OCI-LY7 (cell line): ENCODE measurements at regions not wholly inside any gene's neighbourhood (a gene's known extent, or its start where the extent isn't known, plus 50 kb on each side); places are given as distances from the start of the nearest gene placed in this dataset.

Source experiments
- BruUV-seq: library from RNA; stranded (reverse); fragments of 400-500 nt; replicated peaks from 2 replicates; lab custom pipeline; 2021; lab: Mats Ljungman, UMichigan
- CTCF ChIA-PET: fragments of 300-600 bp; sonication (Branson Sonifier 250); formaldehyde crosslinking; loops from one replicate; lab custom pipeline; 2022; ENCODE audit warnings: antibody characterized with exemption; ENCODE audit not compliant: unreplicated experiment; lab: Charles Lee
- POLR2A ChIA-PET: fragments of 300-600 bp; sonication (Branson Sonifier 250); formaldehyde crosslinking; loops from one replicate; lab custom pipeline; 2022; ENCODE audit warnings: antibody characterized with exemption; lab: Charles Lee
- DNase-seq: peaks from one replicate; pipeline ENCODE4 v3.0.0-alpha.2; 2015; ENCODE audit warnings: low spot score
- H2AFZ ChIP-seq: fragments of 200-600 bp; sonication (generic), shearing (Covaris generic); 2 replicates; pipeline ENCODE4 v1.6.1; 2014; ENCODE audit warnings: mild to moderate bottlenecking, antibody characterized with exemption, low read length, moderate library complexity
- H3K27ac ChIP-seq: fragments of 200-600 bp; sonication (generic); 2 replicates; pipeline ENCODE4 v1.5.1; 2014; ENCODE audit warnings: mixed run types, low read depth, mild to moderate bottlenecking, moderate library complexity, low read length, inconsistent platforms; ENCODE audit not compliant: poor library complexity, severe bottlenecking
- H3K36me3 ChIP-seq: fragments of 200-600 bp; sonication (generic); 2 replicates; pipeline ENCODE4 v1.6.1; 2014; ENCODE audit warnings: mild to moderate bottlenecking, antibody characterized with exemption, low read length, moderate library complexity, mixed read lengths; ENCODE audit not compliant: insufficient read depth
- H3K4me1 ChIP-seq: fragments of 200-600 bp; sonication (generic); 2 replicates; pipeline ENCODE4 v1.5.1; 2014; ENCODE audit warnings: mild to moderate bottlenecking, low read length; ENCODE audit not compliant: insufficient read depth, poor library complexity, severe bottlenecking
- H3K4me2 ChIP-seq: fragments of 200-600 bp; sonication (generic); 2 replicates; pipeline ENCODE4 v1.6.1; 2014; ENCODE audit warnings: mild to moderate bottlenecking, low read length
- H3K4me3 ChIP-seq: fragments of 200-600 bp; sonication (generic); 2 replicates; pipeline ENCODE4 v1.5.1; 2014; ENCODE audit warnings: mild to moderate bottlenecking, low read depth, low read length; ENCODE audit not compliant: poor library complexity, severe bottlenecking
- H3K79me2 ChIP-seq: fragments of 200-600 bp; sonication (generic); 2 replicates; pipeline ENCODE4 v1.6.1; 2016; ENCODE audit warnings: low read depth, mild to moderate bottlenecking, low read length, moderate library complexity, mixed read lengths; ENCODE audit not compliant: insufficient read depth
- H3K9me2 ChIP-seq: fragments of 200-600 bp; sonication (generic); 2 replicates; pipeline ENCODE4 v1.6.1; 2016; ENCODE audit warnings: mild to moderate bottlenecking, low read length, mixed read lengths; ENCODE audit not compliant: insufficient read depth
- H3K9me3 ChIP-seq: fragments of 200-600 bp; sonication (generic); 2 replicates; pipeline ENCODE4 v1.6.1; 2014; ENCODE audit warnings: mild to moderate bottlenecking, mixed run types, low read length, mixed read lengths
- H4K20me1 ChIP-seq: fragments of 200-600 bp; sonication (generic); 2 replicates; pipeline ENCODE4 v1.6.1; 2014; ENCODE audit warnings: mild to moderate bottlenecking, antibody characterized with exemption, low read length, moderate library complexity, mixed read lengths; ENCODE audit not compliant: insufficient read depth
- EZH2phosphoT487 ChIP-seq: fragments of 200-600 bp; sonication (generic); IDR thresholded peaks from 2 replicates; pipeline ENCODE4 v1.6.1; 2018; ENCODE audit warnings: low read depth, borderline replicate concordance, mild to moderate bottlenecking, mixed run types, antibody characterized with exemption, low read length, moderate library complexity, mixed read lengths
- intact Hi-C: fragments of 100-400 bp; cut with micrococcal nuclease; formaldehyde crosslinking; loops from one replicate; pipeline ENCODE4 v1.10.0; 2022; ENCODE audit not compliant: unreplicated experiment
- TF ChIP-seq, protein P1 (sequence below): fragments of 200-600 bp; sonication (generic); conservative IDR thresholded peaks from 2 replicates; pipeline ENCODE4 v1.5.1; 2014; ENCODE audit warnings: mild to moderate bottlenecking, antibody characterized with exemption, low read length, moderate library complexity, mixed read lengths

DNA sequence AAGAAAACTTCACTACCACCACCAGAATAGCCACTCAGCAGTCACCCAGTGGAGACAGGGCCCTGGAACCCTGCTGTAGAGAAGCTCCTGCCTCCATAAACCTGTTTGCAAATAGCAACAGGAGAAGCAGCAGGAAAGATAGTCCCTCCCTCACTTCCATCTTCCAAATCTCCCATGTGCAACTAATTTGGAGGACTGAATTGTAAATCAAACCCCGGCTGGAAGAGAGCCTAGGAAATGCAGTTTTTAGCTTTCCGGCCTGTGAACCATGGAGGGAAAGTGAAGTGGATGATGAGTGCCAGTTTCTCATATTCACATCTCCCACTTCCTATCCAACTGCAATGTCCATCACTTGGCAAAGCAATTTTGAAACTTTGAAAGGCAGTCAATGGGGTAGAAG, 167.2 kb upstream of the FRMD6 start:
- no peaks in the 10 kb centered on the region for H3K36me3 ChIP-seq
- no TSS peak for BruUV-seq
- DNase-seq = no peak
- no peak overlapping the region for H3K4me2 ChIP-seq
- no peak overlapping the region for H2AFZ ChIP-seq
- POLR2A ChIA-PET = no interaction called here
- intact Hi-C loops = no loop called here
- no peak overlapping the region for H3K27ac ChIP-seq
- H3K9me3 ChIP-seq = no peaks in the 10 kb centered on the region
- no peaks in the 10 kb centered on the region for H3K4me1 ChIP-seq
- H3K9me2 ChIP-seq = no peaks in the 10 kb centered on the region
- no peaks in the 10 kb centered on the region for H4K20me1 ChIP-seq
- TF ChIP-seq, protein P1, sequence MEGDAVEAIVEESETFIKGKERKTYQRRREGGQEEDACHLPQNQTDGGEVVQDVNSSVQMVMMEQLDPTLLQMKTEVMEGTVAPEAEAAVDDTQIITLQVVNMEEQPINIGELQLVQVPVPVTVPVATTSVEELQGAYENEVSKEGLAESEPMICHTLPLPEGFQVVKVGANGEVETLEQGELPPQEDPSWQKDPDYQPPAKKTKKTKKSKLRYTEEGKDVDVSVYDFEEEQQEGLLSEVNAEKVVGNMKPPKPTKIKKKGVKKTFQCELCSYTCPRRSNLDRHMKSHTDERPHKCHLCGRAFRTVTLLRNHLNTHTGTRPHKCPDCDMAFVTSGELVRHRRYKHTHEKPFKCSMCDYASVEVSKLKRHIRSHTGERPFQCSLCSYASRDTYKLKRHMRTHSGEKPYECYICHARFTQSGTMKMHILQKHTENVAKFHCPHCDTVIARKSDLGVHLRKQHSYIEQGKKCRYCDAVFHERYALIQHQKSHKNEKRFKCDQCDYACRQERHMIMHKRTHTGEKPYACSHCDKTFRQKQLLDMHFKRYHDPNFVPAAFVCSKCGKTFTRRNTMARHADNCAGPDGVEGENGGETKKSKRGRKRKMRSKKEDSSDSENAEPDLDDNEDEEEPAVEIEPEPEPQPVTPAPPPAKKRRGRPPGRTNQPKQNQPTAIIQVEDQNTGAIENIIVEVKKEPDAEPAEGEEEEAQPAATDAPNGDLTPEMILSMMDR = no peak
- no peak for TF ChIP-seq EZH2phosphoT487
- CTCF ChIA-PET = no interaction called here
- no peak overlapping the region for H3K4me3 ChIP-seq
- H3K79me2 ChIP-seq = no peaks in the 10 kb centered on the region

DNA sequence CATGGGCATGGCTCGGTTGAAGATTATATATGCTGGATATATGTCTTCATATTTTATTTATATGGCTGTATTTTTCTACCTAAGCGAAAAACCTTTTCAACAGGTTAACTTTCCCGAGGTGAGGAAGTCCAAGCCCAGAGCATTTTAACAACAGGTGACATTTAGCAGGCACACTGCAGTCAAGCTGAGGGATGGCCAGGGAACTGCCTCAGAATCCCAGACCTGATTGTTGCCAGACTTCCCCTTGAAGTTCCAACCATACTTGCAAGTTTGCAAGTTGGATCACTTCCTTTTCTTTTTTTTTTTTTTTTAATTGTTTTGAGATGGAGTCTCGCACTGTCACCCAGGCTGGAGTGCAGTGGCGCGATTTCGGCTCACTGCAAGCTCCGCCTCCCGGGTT, 166.0 kb upstream of the FRMD6 start:
- Histone ChIP-seq H4K20me1 (no peaks in the 10 kb centered on the region), H3K79me2 (no peaks in the 10 kb centered on the region), H3K36me3 (no peaks in the 10 kb centered on the region), H3K4me1 (no peaks in the 10 kb centered on the region), H2AFZ (no peak overlapping the region), H3K4me2 (no peak overlapping the region), H3K9me3 (no peaks in the 10 kb centered on the region), H3K27ac (no peak overlapping the region), H3K4me3 (no peak overlapping the region), H3K9me2 (no peaks in the 10 kb centered on the region)
- BruUV-seq = no TSS peak
- intact Hi-C loops = no loop called here
- ChIA-PET CTCF (no interaction called here), POLR2A (no interaction called here)
- TF ChIP-seq, protein P1 = no peak
- no peak for TF ChIP-seq EZH2phosphoT487
- no peak for DNase-seq

DNA sequence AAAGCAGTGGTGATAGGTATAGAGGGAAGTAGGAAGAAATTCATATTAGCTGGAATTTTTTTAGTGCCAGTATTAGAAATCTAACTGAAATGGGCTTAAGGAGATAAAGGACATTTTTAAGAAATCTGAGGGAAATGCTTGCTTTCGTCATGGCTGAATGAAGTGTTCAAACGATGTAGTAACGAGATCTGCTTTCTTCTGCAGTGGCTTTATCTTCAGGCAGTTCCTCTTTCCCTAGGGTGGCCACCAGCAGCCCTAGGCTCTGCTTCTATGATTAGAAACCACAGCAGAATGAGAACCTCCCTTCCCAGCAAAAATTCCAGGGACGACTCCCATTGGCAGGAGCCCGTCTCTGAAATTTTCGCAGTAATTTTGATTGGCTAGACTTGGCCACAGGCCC, 163.9 kb upstream of the FRMD6 start:
- H3K4me2 ChIP-seq = no peak overlapping the region
- no peaks in the 10 kb centered on the region for H4K20me1 ChIP-seq
- BruUV-seq = no TSS peak
- H3K9me3 ChIP-seq = no peaks in the 10 kb centered on the region
- H2AFZ ChIP-seq = no peak overlapping the region
- H3K27ac ChIP-seq = no peak overlapping the region
- no peaks in the 10 kb centered on the region for H3K79me2 ChIP-seq
- ChIA-PET CTCF (no interaction called here), POLR2A (no interaction called here)
- no peak overlapping the region for H3K4me3 ChIP-seq
- no peak for DNase-seq
- intact Hi-C loops = no loop called here
- TF ChIP-seq EZH2phosphoT487 = no peak
- TF ChIP-seq, protein P1 = no peak
- no peaks in the 10 kb centered on the region for H3K4me1 ChIP-seq
- no peaks in the 10 kb centered on the region for H3K9me2 ChIP-seq
- no peaks in the 10 kb centered on the region for H3K36me3 ChIP-seq
